Keratinocyte (primary cell): ENCODE measurements at regions not wholly inside any gene's neighbourhood (a gene's known extent, or its start where the extent isn't known, plus 50 kb on each side); places are given as distances from the start of the nearest gene placed in this dataset.

ENCODE experiments used
- EZH2 ChIP-seq: IDR thresholded peaks from one replicate; pipeline ENCODE4 v1.6.1; 2012; ENCODE audit warnings: inconsistent platforms, mild to moderate bottlenecking, low read length, moderate library complexity
- TF ChIP-seq, protein P1 (sequence below), 3 experiments: IDR thresholded peaks in 1 of 3; conservative IDR thresholded peaks in 1 of 3; optimal IDR thresholded peaks in 1 of 3; 2 replicates in 2 of 3; 3 replicates in 1 of 3; pipeline versions ENCODE3 to v1.5.1; 2011; ENCODE audit warnings: low read length in 3 of 3, mild to moderate bottlenecking in 3 of 3, moderate library complexity in 2 of 3, control low read depth in 1 of 3, inconsistent platforms in 1 of 3; ENCODE audit not compliant: insufficient read depth in 2 of 3; ENCODE audit errors: extremely low read depth in 1 of 3

DNA sequence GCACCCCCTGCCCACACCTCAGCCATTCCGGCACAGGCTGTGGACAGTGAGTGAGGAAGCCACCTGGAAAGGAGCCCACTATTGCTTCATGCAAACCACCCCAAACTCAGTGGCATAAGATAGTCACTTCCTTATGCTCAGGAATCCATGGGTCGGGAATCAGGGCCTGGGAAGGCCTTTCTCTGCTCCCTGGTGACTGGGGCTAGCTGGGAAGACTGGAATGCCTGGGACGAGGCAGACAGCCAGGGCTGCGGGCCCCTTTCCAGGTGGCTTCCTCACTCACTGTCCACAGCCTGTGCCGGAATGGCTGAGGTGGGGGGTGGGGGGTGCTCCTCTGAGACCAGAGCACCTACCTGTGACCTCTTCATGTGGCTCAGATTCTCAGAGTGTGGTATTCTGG, 74.1 kb upstream of the GRB10 start:
- TF ChIP-seq, protein P1, sequence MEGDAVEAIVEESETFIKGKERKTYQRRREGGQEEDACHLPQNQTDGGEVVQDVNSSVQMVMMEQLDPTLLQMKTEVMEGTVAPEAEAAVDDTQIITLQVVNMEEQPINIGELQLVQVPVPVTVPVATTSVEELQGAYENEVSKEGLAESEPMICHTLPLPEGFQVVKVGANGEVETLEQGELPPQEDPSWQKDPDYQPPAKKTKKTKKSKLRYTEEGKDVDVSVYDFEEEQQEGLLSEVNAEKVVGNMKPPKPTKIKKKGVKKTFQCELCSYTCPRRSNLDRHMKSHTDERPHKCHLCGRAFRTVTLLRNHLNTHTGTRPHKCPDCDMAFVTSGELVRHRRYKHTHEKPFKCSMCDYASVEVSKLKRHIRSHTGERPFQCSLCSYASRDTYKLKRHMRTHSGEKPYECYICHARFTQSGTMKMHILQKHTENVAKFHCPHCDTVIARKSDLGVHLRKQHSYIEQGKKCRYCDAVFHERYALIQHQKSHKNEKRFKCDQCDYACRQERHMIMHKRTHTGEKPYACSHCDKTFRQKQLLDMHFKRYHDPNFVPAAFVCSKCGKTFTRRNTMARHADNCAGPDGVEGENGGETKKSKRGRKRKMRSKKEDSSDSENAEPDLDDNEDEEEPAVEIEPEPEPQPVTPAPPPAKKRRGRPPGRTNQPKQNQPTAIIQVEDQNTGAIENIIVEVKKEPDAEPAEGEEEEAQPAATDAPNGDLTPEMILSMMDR (optimal IDR thresholded peaks at IDR 0.05 in 1 of 3, IDR thresholded peaks at IDR 0.05 in 1 of 3, conservative IDR thresholded peaks at IDR 0.05 in 1 of 3; ENCODE audit: extremely low read depth in 1 of 3, insufficient read depth in 2 of 3, low read length in 3 of 3), result no peak
- no peak for TF ChIP-seq EZH2
